ENCODE measurements at regions not wholly inside any gene's neighbourhood (a gene's known extent, or its start where the extent isn't known, plus 50 kb on each side); places are given as distances from the start of the nearest gene placed in this dataset.

GRCh38 chr5:133754575-133755169 lies 142.3 kb upstream of the FSTL4 start:
- H3K27me3 ChIP-seq: peaks cover 14% of the 10 kb centered on the region
- no peak overlapping the region for H3K4me3 ChIP-seq
- no peaks in the 10 kb centered on the region for H3K9me3 ChIP-seq
- DNase-seq: peak; percentile 12
- no peaks in the 10 kb centered on the region for H3K36me3 ChIP-seq

GRCh38 chr5:133753856-133754255 lies 141.5 kb upstream of the FSTL4 start:
- Histone ChIP-seq H3K36me3 (no peaks in the 10 kb centered on the region), H3K9me3 (no peaks in the 10 kb centered on the region), H3K27me3 (peaks cover 14% of the 10 kb centered on the region), H3K4me3 (no peak overlapping the region)
- peak; percentile 62 for DNase-seq

DNA sequence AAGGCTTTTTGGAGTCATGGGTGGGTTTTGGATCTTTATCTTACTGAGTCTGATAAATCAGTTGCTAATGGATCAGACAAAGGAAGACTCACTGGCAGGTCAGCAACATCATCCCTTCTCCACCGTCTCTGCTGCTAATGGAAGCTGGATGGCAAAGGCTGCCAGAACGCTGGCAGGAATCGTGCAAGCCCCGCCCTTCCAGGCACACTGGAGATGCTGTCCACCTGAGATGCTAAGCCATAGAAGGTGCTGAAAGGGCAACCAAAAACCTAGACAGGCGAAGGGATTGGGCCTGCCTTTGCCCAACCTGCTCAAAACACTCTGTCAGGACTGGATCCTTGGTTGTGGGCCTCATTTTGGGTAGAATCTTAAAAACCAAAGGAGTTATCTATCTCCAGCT lies 139.5 kb upstream of the FSTL4 start:
- no peak overlapping the region for H3K4me3 ChIP-seq
- H3K9me3 ChIP-seq: peaks cover 2% of the 10 kb centered on the region; the same call in 1 of the 2 replicates
- H3K27me3 ChIP-seq: peaks cover 13% of the 10 kb centered on the region
- H3K36me3 ChIP-seq: no peaks in the 10 kb centered on the region
- DNase-seq: no peak

- Histone ChIP-seq H3K4me3 (no peak overlapping the region), H3K36me3 (no peaks in the 10 kb centered on the region), H3K9me3 (peaks cover 3% of the 10 kb centered on the region; the same call in 1 of the 2 replicates), H3K27me3 (peaks cover 12% of the 10 kb centered on the region)
- no peak for DNase-seq
These were observed 139.1 kb upstream of the FSTL4 start for GRCh38 chr5:133751421-133751820.

DNA sequence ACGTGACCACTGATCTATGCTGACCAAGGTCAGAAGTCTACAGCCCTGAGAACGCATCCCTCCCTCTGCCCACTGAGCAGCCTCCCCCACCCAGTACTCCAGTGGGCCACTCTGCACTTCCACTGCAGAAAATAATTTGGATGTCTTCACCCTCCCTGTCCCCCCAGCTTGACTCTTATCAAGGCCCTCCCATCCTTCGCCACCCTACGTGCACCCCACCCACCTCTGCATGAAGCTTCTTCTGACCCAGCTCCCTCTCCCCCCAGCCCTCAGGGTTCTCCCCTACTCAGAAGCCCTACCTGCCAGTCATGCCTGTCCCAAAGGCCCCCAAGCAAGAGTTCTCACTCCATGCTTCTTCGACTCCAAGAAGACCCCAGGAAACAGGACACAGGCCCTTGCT lies 138.5 kb upstream of the FSTL4 start:
- DNase-seq: no peak
- Histone ChIP-seq H3K27me3 (peaks cover 8% of the 10 kb centered on the region), H3K36me3 (no peaks in the 10 kb centered on the region), H3K9me3 (peaks cover 3% of the 10 kb centered on the region; the same call in 1 of the 2 replicates), H3K4me3 (no peak overlapping the region)

DNA sequence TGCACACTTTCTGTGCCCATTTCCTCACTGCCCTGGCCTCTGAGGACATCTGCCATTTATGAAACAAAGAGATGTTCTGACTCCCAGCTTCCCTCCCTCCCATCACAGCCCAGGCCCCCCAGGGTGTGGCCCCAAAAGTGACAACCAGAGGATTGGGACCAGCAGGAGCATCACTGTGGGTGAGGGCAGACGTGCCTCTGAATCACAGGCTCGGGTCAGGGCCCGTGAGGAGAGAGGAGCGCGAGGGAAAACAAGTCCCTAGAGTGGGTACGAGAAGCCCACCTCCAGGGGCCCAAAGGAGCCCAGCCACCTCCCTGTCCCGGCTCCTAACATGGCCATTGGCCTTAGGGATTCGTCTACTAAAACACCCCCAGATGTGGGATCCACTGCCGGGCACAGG lies 138.0 kb upstream of the FSTL4 start:
- Histone ChIP-seq H3K36me3 (no peaks in the 10 kb centered on the region), H3K9me3 (peaks cover 3% of the 10 kb centered on the region; the same call in 1 of the 2 replicates), H3K4me3 (no peak overlapping the region), H3K27me3 (peaks cover 3% of the 10 kb centered on the region)
- no peak for DNase-seq

- H3K27me3 ChIP-seq: no peaks in the 10 kb centered on the region; the same call in 1 of the 2 replicates
- no peak overlapping the region for H3K4me3 ChIP-seq
- no peak for DNase-seq
- no peaks in the 10 kb centered on the region for H3K36me3 ChIP-seq
- peaks cover 3% of the 10 kb centered on the region; the same call in 1 of the 2 replicates for H3K9me3 ChIP-seq
These were observed 137.1 kb upstream of the FSTL4 start for GRCh38 chr5:133749331-133749985.

- Histone ChIP-seq H3K36me3 (no peaks in the 10 kb centered on the region), H3K27me3 (no peaks in the 10 kb centered on the region; the same call in 1 of the 2 replicates), H3K4me3 (no peak overlapping the region), H3K9me3 (peaks cover 3% of the 10 kb centered on the region; the same call in 1 of the 2 replicates)
- DNase-seq: peak; percentile 30
These were observed 134.5 kb upstream of the FSTL4 start for GRCh38 chr5:133746834-133747233.

GRCh38 chr5:133744960-133745308 lies 132.6 kb upstream of the FSTL4 start:
- no peaks in the 10 kb centered on the region; the same call in 1 of the 2 replicates for H3K27me3 ChIP-seq
- H3K9me3 ChIP-seq: peaks cover 3% of the 10 kb centered on the region; the same call in 1 of the 2 replicates
- H3K4me3 ChIP-seq: no peak overlapping the region
- H3K36me3 ChIP-seq: no peaks in the 10 kb centered on the region
- DNase-seq: no peak

DNA sequence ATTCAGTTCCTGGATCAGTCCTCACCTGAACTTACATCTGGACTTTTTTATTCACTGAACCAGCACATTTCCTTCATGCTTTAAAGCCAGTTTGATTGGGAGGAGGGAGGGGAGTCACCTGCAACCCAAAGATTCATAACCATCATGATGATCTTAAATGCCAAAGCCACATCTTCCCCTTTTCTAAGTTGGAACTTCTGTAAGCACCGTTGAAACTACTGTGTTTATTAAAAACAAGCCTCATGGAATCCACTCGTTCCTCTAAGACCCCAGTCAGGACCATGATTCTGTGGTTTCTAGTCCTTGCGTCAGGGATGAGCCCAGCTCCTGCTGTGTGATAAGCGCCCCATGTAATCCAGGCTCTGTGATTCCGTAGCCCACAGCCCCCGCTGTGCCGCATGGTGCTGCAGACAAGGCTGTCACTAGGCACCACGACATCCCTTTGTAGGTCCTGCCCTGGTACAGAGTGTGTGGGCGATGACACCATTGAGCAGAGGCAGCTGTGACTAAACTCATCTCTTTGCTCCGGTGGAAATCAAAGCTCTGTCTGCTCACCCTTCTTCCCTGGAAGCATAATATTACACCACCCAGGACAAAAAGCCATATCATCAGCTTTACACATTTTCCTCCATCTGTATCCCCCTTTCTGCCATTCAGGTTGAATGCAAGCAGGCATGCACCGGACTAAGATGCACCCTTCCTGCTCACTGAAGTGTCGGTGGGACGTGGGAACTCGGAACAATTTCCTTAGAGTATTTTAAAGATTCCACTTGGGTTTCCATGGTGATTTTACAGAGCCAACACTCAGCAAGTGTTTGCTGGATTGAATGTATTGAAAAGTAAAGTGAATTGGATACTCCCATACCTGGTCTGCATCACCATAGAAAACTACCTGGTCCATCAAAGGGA lies 132.0 kb upstream of the FSTL4 start:
- no peak overlapping the region for H3K4me3 ChIP-seq
- H3K9me3 ChIP-seq: peaks cover 3% of the 10 kb centered on the region; the same call in 1 of the 2 replicates
- H3K36me3 ChIP-seq: no peaks in the 10 kb centered on the region
- H3K27me3 ChIP-seq: no peaks in the 10 kb centered on the region; the same call in 1 of the 2 replicates
- no peak for DNase-seq

DNA sequence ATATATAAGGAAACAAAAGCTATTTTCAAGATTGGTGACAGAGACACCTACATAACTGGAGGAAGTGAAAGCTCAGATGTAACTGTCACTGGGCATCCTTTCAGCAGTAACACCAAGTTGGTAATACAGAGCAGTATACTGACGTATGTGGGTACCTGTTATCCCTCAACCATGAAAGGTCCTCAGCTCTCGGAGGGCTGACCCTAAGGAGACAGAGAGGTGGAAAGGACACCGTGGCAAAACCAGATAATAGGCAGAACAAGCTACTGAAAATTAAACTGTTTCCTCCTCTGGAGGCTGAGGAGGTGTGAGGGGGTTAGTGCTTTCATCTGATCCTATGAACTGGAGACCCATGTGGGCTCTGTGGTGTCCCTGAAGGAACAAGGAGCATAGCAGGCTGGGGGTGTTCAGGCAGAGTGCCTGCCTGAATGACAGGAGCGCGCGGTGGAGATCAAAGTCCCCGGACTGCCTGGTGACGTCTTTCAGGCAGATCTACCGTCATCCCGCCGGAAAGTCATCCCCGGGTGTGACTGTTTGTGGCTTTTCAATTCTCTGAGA lies 130.2 kb upstream of the FSTL4 start:
- Histone ChIP-seq H3K36me3 (no peaks in the 10 kb centered on the region), H3K27me3 (no peaks in the 10 kb centered on the region; the same call in 1 of the 2 replicates), H3K4me3 (no peak overlapping the region), H3K9me3 (peaks cover 3% of the 10 kb centered on the region; the same call in 1 of the 2 replicates)
- no peak for DNase-seq

GRCh38 chr5:133741818-133742355 lies 129.5 kb upstream of the FSTL4 start:
- no peak for DNase-seq
- Histone ChIP-seq H3K9me3 (peaks cover 2% of the 10 kb centered on the region; the same call in 1 of the 2 replicates), H3K27me3 (no peaks in the 10 kb centered on the region; the same call in 1 of the 2 replicates), H3K4me3 (no peak overlapping the region), H3K36me3 (no peaks in the 10 kb centered on the region)

DNA sequence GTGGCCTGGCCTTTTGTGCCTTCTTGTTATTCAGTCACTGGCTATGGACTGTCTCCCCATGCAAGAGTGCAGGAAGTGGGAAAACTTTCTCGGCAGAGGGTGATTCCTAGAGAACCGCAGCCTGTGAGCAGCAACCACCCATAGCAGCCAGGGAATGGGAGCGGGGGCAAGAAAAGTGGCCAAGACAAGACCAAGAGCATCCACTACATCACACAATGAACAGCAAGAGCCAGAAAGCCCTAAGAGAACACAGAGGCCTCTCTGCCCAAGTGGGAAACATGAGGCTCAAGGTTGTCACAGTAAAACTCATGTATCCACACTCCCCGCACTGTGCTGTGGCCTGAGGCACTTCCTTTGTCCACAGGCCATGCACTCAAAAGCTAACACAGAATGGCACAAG lies 129.1 kb upstream of the FSTL4 start:
- Histone ChIP-seq H3K4me3 (no peak overlapping the region), H3K9me3 (no peaks in the 10 kb centered on the region), H3K27me3 (no peaks in the 10 kb centered on the region; the same call in 1 of the 2 replicates), H3K36me3 (no peaks in the 10 kb centered on the region)
- DNase-seq: no peak

DNA sequence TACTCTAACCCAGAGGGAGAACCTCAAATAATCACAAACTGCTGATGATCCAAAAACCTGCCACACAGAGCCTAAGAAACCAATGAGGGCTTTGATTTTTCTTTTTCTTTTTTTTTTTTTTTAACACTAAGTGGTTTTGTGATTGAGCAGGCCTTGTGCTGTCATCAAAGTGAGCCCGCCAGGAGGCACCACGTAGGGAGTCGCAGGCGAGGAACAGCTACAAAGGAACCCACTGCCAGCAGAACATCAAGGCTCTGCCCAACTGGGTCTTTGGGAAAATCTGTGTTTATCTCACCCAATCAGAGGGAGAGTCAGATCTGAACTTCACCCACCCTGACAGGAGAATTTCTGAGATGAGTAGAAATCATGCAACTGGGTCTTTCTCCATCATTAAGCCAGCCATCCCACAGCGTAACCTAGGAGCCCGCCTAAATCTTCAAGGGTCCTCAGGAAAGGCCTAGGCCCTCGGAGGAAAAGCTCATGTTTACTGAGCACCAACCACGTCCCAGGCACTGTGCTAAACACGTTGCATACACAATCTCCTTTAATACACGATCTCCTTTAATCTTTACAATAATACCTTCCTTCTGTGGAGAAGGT lies 126.9 kb upstream of the FSTL4 start:
- no peak for DNase-seq
- Histone ChIP-seq H3K27me3 (no peaks in the 10 kb centered on the region), H3K9me3 (no peaks in the 10 kb centered on the region), H3K4me3 (no peak overlapping the region), H3K36me3 (no peaks in the 10 kb centered on the region)

DNA sequence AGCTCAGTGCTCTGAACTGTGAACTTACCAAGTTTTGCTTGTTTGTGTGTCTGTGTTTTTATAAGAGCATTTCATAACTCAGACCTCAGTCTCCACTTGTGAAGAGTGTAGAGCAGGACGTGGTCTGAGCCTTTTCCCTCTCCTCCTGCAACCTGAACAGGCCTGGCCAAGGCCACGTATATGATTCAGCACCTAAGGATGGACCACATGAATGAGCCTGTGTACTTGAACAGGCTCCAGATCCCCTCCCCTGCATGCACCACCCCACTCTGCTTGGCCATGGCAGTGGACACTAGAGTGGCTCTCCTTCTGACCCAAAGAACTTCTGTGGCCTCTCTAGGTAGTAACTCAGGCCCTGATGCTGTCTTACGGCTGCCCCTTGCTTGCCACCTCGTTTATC lies 125.9 kb upstream of the FSTL4 start:
- Histone ChIP-seq H3K9me3 (no peaks in the 10 kb centered on the region), H3K36me3 (no peaks in the 10 kb centered on the region), H3K4me3 (no peak overlapping the region), H3K27me3 (no peaks in the 10 kb centered on the region)
- no peak for DNase-seq

DNA sequence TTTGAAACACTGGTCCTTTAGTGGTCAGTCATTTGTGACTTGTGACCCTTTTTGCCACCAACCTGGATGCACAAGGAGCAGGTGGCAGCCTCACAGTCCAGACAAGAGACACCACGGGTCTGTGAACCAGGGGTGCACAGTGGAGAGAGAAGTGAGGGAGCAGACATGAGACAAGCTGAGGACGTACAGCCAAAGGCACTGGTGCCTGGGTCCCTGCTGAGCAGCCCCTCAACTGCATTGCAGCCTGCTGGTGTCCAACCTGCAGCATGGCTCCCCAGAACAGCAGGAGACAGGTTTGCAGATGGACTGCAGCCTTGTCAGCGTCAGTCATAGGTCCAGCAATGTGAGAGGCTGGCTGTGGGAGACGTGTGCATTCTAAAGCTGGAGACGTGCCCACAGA lies 124.2 kb upstream of the FSTL4 start:
- Histone ChIP-seq H3K27me3 (no peaks in the 10 kb centered on the region), H3K4me3 (no peak overlapping the region), H3K36me3 (no peaks in the 10 kb centered on the region), H3K9me3 (no peaks in the 10 kb centered on the region; the same call in 1 of the 2 replicates)
- no peak for DNase-seq

Measured in MG63 (cell line).